SK-N-SH (cell line): ENCODE measurements at regions not wholly inside any gene's neighbourhood (a gene's known extent, or its start where the extent isn't known, plus 50 kb on each side); places are given as distances from the start of the nearest gene placed in this dataset.

Experiments
- CTCF ChIA-PET: fragments of 300-600, 350-600 bp; formaldehyde crosslinking; extraction: SDS; loops from one replicate; lab custom pipeline; 2021; lab: Yijun Ruan, JAX
- POLR2A ChIA-PET: fragments of 350-600 bp; sonication (Branson Sonifier 250); formaldehyde crosslinking; extraction: SDS; loops from one replicate; lab custom pipeline; 2020; ENCODE audit warnings: antibody characterized with exemption, inconsistent platforms; lab: Yijun Ruan, JAX
- DNase-seq: peaks from one replicate; pipeline ENCODE4 v3.0.0; 2012
- H2AFZ ChIP-seq: fragments of 200-600 bp; sonication (generic); 2 replicates; pipeline ENCODE4 v1.8.1; 2016; ENCODE audit warnings: antibody characterized with exemption, mild to moderate bottlenecking, low read depth
- H3F3A ChIP-seq: fragments of 200-600 bp; sonication (generic); replicated peaks from 2 replicates; pipeline ENCODE3; 2016; ENCODE audit warnings: antibody characterized with exemption, mild to moderate bottlenecking; ENCODE audit not compliant: insufficient read depth
- H3K27ac ChIP-seq, 2 experiments: fragments of 200-500 bp in 1 of 2; fragments of 200-600 bp in 1 of 2; sonication (Bioruptor generic) in 1 of 2; sonication (generic), shearing (Covaris generic) in 1 of 2; 2 replicates each; pipeline versions ENCODE4 v1.5.1 to v1.6.1; 2014 to 2016; ENCODE audit warnings: low read depth in 2 of 2, inconsistent platforms in 1 of 2, low read length in 1 of 2, mild to moderate bottlenecking in 1 of 2, mixed read lengths in 1 of 2
- H3K27me3 ChIP-seq: fragments of 200-600 bp; sonication (generic), shearing (Covaris generic); 2 replicates; pipeline ENCODE4 v1.6.1; 2016; ENCODE audit warnings: mixed run types; ENCODE audit not compliant: insufficient read depth
- H3K36me3 ChIP-seq, 2 experiments: fragments of 200-500 bp in 1 of 2; fragments of 200-600 bp in 1 of 2; sonication (Bioruptor generic) in 1 of 2; sonication (generic) in 1 of 2; replicated peaks in 1 of 2; 2 replicates each; pipeline versions ENCODE3 to v1.5.1; 2014 to 2016; ENCODE audit warnings: low read length in 1 of 2, mild to moderate bottlenecking in 1 of 2; ENCODE audit not compliant: insufficient read depth in 2 of 2, control insufficient read depth in 1 of 2
- H3K4me1 ChIP-seq, 2 experiments: fragments of 200-500 bp in 1 of 2; fragments of 200-600 bp in 1 of 2; sonication (Bioruptor generic) in 1 of 2; sonication (generic), shearing (Covaris generic) in 1 of 2; 2 replicates each; pipeline versions ENCODE4 v1.5.1 to v1.6.1; 2014 to 2016; ENCODE audit warnings: low read depth in 1 of 2, low read length in 1 of 2, mixed run types in 1 of 2; ENCODE audit not compliant: insufficient read depth in 2 of 2, control insufficient read depth in 1 of 2
- H3K4me2 ChIP-seq: fragments of 200-600 bp; sonication (generic), shearing (Covaris generic); 2 replicates; pipeline ENCODE4 v1.6.1; 2017; ENCODE audit warnings: mixed run types
- H3K4me3 ChIP-seq, 2 experiments: fragments of 200-500 bp in 1 of 2; fragments of 200-600 bp in 1 of 2; sonication (Bioruptor generic) in 1 of 2; sonication (generic), shearing (Covaris generic) in 1 of 2; 2 replicates each; pipeline versions ENCODE4 v1.5.1 to v1.8.1; 2014 to 2016; ENCODE audit warnings: low read depth in 2 of 2, inconsistent platforms in 1 of 2, low read length in 1 of 2, mild to moderate bottlenecking in 1 of 2, mixed read lengths in 1 of 2, moderate library complexity in 1 of 2
- H3K79me2 ChIP-seq: fragments of 200-600 bp; sonication (generic); 2 replicates; pipeline ENCODE4 v1.8.1; 2017; ENCODE audit warnings: mild to moderate bottlenecking; ENCODE audit not compliant: insufficient read depth
- H3K9ac ChIP-seq: fragments of 200-600 bp; sonication (generic); 2 replicates; pipeline ENCODE4 v1.6.1; 2017; ENCODE audit warnings: mixed run types
- H3K9me2 ChIP-seq: fragments of 200-600 bp; sonication (generic); 2 replicates; pipeline ENCODE4 v1.6.1; 2017; ENCODE audit warnings: mixed run types
- H3K9me3 ChIP-seq: fragments of 200-600 bp; sonication (generic); 2 replicates; pipeline ENCODE4 v1.6.1; 2017; ENCODE audit warnings: mixed run types, mild to moderate bottlenecking, moderate library complexity
- H4K20me1 ChIP-seq: fragments of 200-600 bp; sonication (generic); 2 replicates; pipeline ENCODE4 v1.6.1; 2017; ENCODE audit warnings: mild to moderate bottlenecking, mixed run types; ENCODE audit not compliant: insufficient read depth
- CTCF ChIP-seq: fragments of 200-600 bp; sonication (generic); IDR thresholded peaks from 2 replicates; pipeline ENCODE4 v1.6.1; 2017; ENCODE audit warnings: antibody characterized with exemption, mild to moderate bottlenecking, moderate library complexity
- JUND ChIP-seq: IDR thresholded peaks from 2 replicates; pipeline ENCODE4 v1.4.0; 2012
- MAX ChIP-seq: IDR thresholded peaks from 2 replicates; pipeline ENCODE4 v1.4.0; 2012; ENCODE audit warnings: low read depth
- NRF1 ChIP-seq: IDR thresholded peaks from 2 replicates; pipeline ENCODE4 v1.6.1; 2012; ENCODE audit warnings: low read depth, mild to moderate bottlenecking, low read length
- RAD21 ChIP-seq: IDR thresholded peaks from 2 replicates; pipeline ENCODE4 v1.6.1; 2012; ENCODE audit warnings: mild to moderate bottlenecking, low read length
- SMC3 ChIP-seq: IDR thresholded peaks from 2 replicates; pipeline ENCODE4 v1.6.1; 2012; ENCODE audit warnings: low read depth, low read length, improper control_type of control experiment
- TAF1 ChIP-seq: IDR thresholded peaks from 2 replicates; pipeline ENCODE4 v1.6.1; 2012; ENCODE audit warnings: low read depth, mild to moderate bottlenecking, low read length, moderate library complexity, borderline replicate concordance
- WGBS: methylation state at CpG from one replicate; pipeline ENCODE4 v1.1.6; 2017; ENCODE audit warnings: low lambda C conversion rate; 5-methylcytosine and 5-hydroxymethylcytosine counted together
- TF ChIP-seq, protein P1 (sequence below): IDR thresholded peaks from 2 replicates; pipeline ENCODE4 v1.6.1; 2012; ENCODE audit warnings: mild to moderate bottlenecking, low read depth, low read length, moderate library complexity
- TF ChIP-seq, protein P2 (sequence below): fragments of 150-350 bp; IDR thresholded peaks from 2 replicates; pipeline ENCODE4 v1.6.1; 2017; ENCODE audit warnings: antibody characterized with exemption, low read length, low read depth, borderline replicate concordance

- Histone ChIP-seq H3K4me3 (peak overlapping the region in 1 of 2 experiments; percentile 51; a peak in 2 of 4 replicates), H3K27ac (peak overlapping the region in 1 of 2 experiments; percentile 67; a peak in 2 of 4 replicates), H3K27me3 (peaks cover 40% of the 10 kb centered on the region), H2AFZ (no peak overlapping the region), H3K36me3 (no peaks in the 10 kb centered on the region), H3K9me2 (no peaks in the 10 kb centered on the region), H3K9me3 (no peaks in the 10 kb centered on the region), H3K4me2 (no peak overlapping the region), H3K79me2 (no peaks in the 10 kb centered on the region), H3F3A (no peaks in the 10 kb centered on the region), H4K20me1 (no peaks in the 10 kb centered on the region), H3K9ac (no peak overlapping the region), H3K4me1 (peaks cover 0 to 6% of the 10 kb centered on the region in 2 experiments; a peak in 2 of 4 replicates)
- 4% methylated on average over 29 of the region's 50 CpGs for WGBS
- DNase-seq, result peak; percentile 68
- ChIA-PET POLR2A (no interaction called here), CTCF (interaction anchor here (1.6 to 3.7 kb wide), 6 partner anchors 9 to 265 kb away, joined by 5 to 23 read pairs (median 9); no protein-coding TSS in a partner anchor)
- TF ChIP-seq TAF1 (no peak), MAX (no peak), NRF1 (no peak), RAD21 (no peak)
Observed at GRCh38 chr12:111034886-111035577, 114.7 kb upstream of the MYL2 start.

GRCh38 chr12:111034083-111034885, 113.9 kb upstream of the MYL2 start, which contains the start of gene CUX2:
CUX2 (plus strand) TSS chr12:111034165.
- Histone ChIP-seq H3F3A (no peaks in the 10 kb centered on the region), H3K9me3 (no peaks in the 10 kb centered on the region), H3K4me2 (no peak within 1 kb of the TSS), H3K4me1 (peaks cover 0 to 6% of the 10 kb centered on the region in 2 experiments; a peak in 2 of 4 replicates), H3K27ac (peak within 1 kb of the TSS in 1 of 2 experiments; percentile 67; a peak in 2 of 4 replicates), H3K36me3 (no peaks in the 10 kb centered on the region), H3K79me2 (no peaks in the 10 kb centered on the region), H3K4me3 (peak within 1 kb of the TSS in 1 of 2 experiments; percentile 51; a peak in 3 of 4 replicates), H3K27me3 (peaks cover 40% of the 10 kb centered on the region), H3K9me2 (no peaks in the 10 kb centered on the region), H2AFZ (no peak within 1 kb of the TSS), H3K9ac (no peak within 1 kb of the TSS), H4K20me1 (no peaks in the 10 kb centered on the region)
- peak; percentile 80 for DNase-seq
- ChIA-PET POLR2A (no interaction called here), CTCF (interaction anchor here (0.6 to 3.7 kb wide), 19 partner anchors 10 to 267 kb away, joined by 3 to 23 read pairs (median 4); no protein-coding TSS in a partner anchor)
- TF ChIP-seq SMC3, result no peak
- TF ChIP-seq, protein P1, sequence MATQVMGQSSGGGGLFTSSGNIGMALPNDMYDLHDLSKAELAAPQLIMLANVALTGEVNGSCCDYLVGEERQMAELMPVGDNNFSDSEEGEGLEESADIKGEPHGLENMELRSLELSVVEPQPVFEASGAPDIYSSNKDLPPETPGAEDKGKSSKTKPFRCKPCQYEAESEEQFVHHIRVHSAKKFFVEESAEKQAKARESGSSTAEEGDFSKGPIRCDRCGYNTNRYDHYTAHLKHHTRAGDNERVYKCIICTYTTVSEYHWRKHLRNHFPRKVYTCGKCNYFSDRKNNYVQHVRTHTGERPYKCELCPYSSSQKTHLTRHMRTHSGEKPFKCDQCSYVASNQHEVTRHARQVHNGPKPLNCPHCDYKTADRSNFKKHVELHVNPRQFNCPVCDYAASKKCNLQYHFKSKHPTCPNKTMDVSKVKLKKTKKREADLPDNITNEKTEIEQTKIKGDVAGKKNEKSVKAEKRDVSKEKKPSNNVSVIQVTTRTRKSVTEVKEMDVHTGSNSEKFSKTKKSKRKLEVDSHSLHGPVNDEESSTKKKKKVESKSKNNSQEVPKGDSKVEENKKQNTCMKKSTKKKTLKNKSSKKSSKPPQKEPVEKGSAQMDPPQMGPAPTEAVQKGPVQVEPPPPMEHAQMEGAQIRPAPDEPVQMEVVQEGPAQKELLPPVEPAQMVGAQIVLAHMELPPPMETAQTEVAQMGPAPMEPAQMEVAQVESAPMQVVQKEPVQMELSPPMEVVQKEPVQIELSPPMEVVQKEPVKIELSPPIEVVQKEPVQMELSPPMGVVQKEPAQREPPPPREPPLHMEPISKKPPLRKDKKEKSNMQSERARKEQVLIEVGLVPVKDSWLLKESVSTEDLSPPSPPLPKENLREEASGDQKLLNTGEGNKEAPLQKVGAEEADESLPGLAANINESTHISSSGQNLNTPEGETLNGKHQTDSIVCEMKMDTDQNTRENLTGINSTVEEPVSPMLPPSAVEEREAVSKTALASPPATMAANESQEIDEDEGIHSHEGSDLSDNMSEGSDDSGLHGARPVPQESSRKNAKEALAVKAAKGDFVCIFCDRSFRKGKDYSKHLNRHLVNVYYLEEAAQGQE, result no peak
- no peak for TF ChIP-seq CTCF
- no peak for TF ChIP-seq JUND
- TF ChIP-seq, protein P2, sequence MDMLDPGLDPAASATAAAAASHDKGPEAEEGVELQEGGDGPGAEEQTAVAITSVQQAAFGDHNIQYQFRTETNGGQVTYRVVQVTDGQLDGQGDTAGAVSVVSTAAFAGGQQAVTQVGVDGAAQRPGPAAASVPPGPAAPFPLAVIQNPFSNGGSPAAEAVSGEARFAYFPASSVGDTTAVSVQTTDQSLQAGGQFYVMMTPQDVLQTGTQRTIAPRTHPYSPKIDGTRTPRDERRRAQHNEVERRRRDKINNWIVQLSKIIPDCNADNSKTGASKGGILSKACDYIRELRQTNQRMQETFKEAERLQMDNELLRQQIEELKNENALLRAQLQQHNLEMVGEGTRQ, result no peak
- WGBS, result 6% methylated on average over 24 of the region's 100 CpGs
